ENCODE measurements at regions not wholly inside any gene's neighbourhood (a gene's known extent, or its start where the extent isn't known, plus 50 kb on each side); places are given as distances from the start of the nearest gene placed in this dataset.

GRCh38 chr2:200013906-200014305, 58.5 kb downstream of the MAIP1 start:
- Histone ChIP-seq H3K9me3 (ENCODE audit: control insufficient read depth in 2 of 2, insufficient read depth in 1 of 2, low read length in 1 of 2) (no peaks in the 10 kb centered on the region), H3K36me3 (ENCODE audit: control insufficient read depth in 2 of 2, insufficient read depth in 2 of 2, low read length in 1 of 2) (no peaks in the 10 kb centered on the region), H3K27me3 (ENCODE audit: control insufficient read depth in 2 of 2, insufficient read depth in 1 of 2, low read length in 1 of 2) (no peaks in the 10 kb centered on the region), H3K4me1 (ENCODE audit: control insufficient read depth in 2 of 2, insufficient read depth in 2 of 2, low read length in 2 of 2) (no peaks in the 10 kb centered on the region), H3K27ac (ENCODE audit: low read depth in 1 of 2, low read length in 1 of 2) (no peak overlapping the region), H3K4me3 (ENCODE audit: low read length in 2 of 2) (no peak overlapping the region)
- DNase-seq (ENCODE audit: low read depth in 6 of 9, low spot score in 9 of 9): no peak
- 94% methylated on average over 3 of the region's 3 CpGs for WGBS

- DNase-seq (ENCODE audit: low read depth in 6 of 9, low spot score in 9 of 9): no peak
- no peaks in the 10 kb centered on the region for H3K9me3 ChIP-seq (ENCODE audit: control insufficient read depth in 2 of 2, insufficient read depth in 1 of 2, low read length in 1 of 2)
- H3K27ac ChIP-seq (ENCODE audit: low read depth in 1 of 2, low read length in 1 of 2): no peak overlapping the region
- no peaks in the 10 kb centered on the region for H3K36me3 ChIP-seq (ENCODE audit: control insufficient read depth in 2 of 2, insufficient read depth in 2 of 2, low read length in 1 of 2)
- H3K27me3 ChIP-seq (ENCODE audit: control insufficient read depth in 2 of 2, insufficient read depth in 1 of 2, low read length in 1 of 2): no peaks in the 10 kb centered on the region
- H3K4me3 ChIP-seq (ENCODE audit: low read length in 2 of 2): no peak overlapping the region
- WGBS: 89% methylated on average over 5 of the region's 5 CpGs
- no peaks in the 10 kb centered on the region for H3K4me1 ChIP-seq (ENCODE audit: control insufficient read depth in 2 of 2, insufficient read depth in 2 of 2, low read length in 2 of 2)
Measured at GRCh38 chr2:200021449-200022114, 66.2 kb downstream of the MAIP1 start.

- no peaks in the 10 kb centered on the region for H3K9me3 ChIP-seq (ENCODE audit: control insufficient read depth in 2 of 2, insufficient read depth in 1 of 2, low read length in 1 of 2)
- no peaks in the 10 kb centered on the region for H3K27me3 ChIP-seq (ENCODE audit: control insufficient read depth in 2 of 2, insufficient read depth in 1 of 2, low read length in 1 of 2)
- 96% methylated on average over 2 of the region's 2 CpGs for WGBS
- no peaks in the 10 kb centered on the region for H3K4me1 ChIP-seq (ENCODE audit: control insufficient read depth in 2 of 2, insufficient read depth in 2 of 2, low read length in 2 of 2)
- no peak overlapping the region for H3K27ac ChIP-seq (ENCODE audit: low read depth in 1 of 2, low read length in 1 of 2)
- no peaks in the 10 kb centered on the region for H3K36me3 ChIP-seq (ENCODE audit: control insufficient read depth in 2 of 2, insufficient read depth in 2 of 2, low read length in 1 of 2)
- H3K4me3 ChIP-seq (ENCODE audit: low read length in 2 of 2): no peak overlapping the region
- DNase-seq (ENCODE audit: low read depth in 6 of 9, low spot score in 9 of 9): no peak
Measured at GRCh38 chr2:200022511-200022910, 67.1 kb downstream of the MAIP1 start.

GRCh38 chr2:200023570-200023969, 68.2 kb downstream of the MAIP1 start:
- no peaks in the 10 kb centered on the region for H3K27me3 ChIP-seq (ENCODE audit: control insufficient read depth in 2 of 2, insufficient read depth in 1 of 2, low read length in 1 of 2)
- no peaks in the 10 kb centered on the region for H3K36me3 ChIP-seq (ENCODE audit: control insufficient read depth in 2 of 2, insufficient read depth in 2 of 2, low read length in 1 of 2)
- H3K4me3 ChIP-seq (ENCODE audit: low read length in 2 of 2): no peak overlapping the region
- no peak for DNase-seq (ENCODE audit: low read depth in 6 of 9, low spot score in 9 of 9)
- H3K27ac ChIP-seq (ENCODE audit: low read depth in 1 of 2, low read length in 1 of 2): no peak overlapping the region
- no peaks in the 10 kb centered on the region for H3K9me3 ChIP-seq (ENCODE audit: control insufficient read depth in 2 of 2, insufficient read depth in 1 of 2, low read length in 1 of 2)
- 98% methylated on average over 1 of the region's 1 CpG for WGBS
- no peaks in the 10 kb centered on the region for H3K4me1 ChIP-seq (ENCODE audit: control insufficient read depth in 2 of 2, insufficient read depth in 2 of 2, low read length in 2 of 2)

- no peak overlapping the region for H3K4me3 ChIP-seq (ENCODE audit: low read length in 2 of 2)
- H3K36me3 ChIP-seq (ENCODE audit: control insufficient read depth in 2 of 2, insufficient read depth in 2 of 2, low read length in 1 of 2): no peaks in the 10 kb centered on the region
- DNase-seq (ENCODE audit: low read depth in 6 of 9, low spot score in 9 of 9): no peak
- H3K27me3 ChIP-seq (ENCODE audit: control insufficient read depth in 2 of 2, insufficient read depth in 1 of 2, low read length in 1 of 2): no peaks in the 10 kb centered on the region
- no peak overlapping the region for H3K27ac ChIP-seq (ENCODE audit: low read depth in 1 of 2, low read length in 1 of 2)
- WGBS: 90% methylated on average over 2 of the region's 2 CpGs
- no peaks in the 10 kb centered on the region for H3K4me1 ChIP-seq (ENCODE audit: control insufficient read depth in 2 of 2, insufficient read depth in 2 of 2, low read length in 2 of 2)
- H3K9me3 ChIP-seq (ENCODE audit: control insufficient read depth in 2 of 2, insufficient read depth in 1 of 2, low read length in 1 of 2): no peaks in the 10 kb centered on the region
Measured at GRCh38 chr2:200025717-200026116, 70.3 kb downstream of the MAIP1 start.

GRCh38 chr2:200026332-200027230, 71.2 kb downstream of the MAIP1 start:
- WGBS: 95% methylated on average over 7 of the region's 7 CpGs

GRCh38 chr2:200028998-200029397, 73.6 kb downstream of the MAIP1 start:
- H3K36me3 ChIP-seq (ENCODE audit: control insufficient read depth in 2 of 2, insufficient read depth in 2 of 2, low read length in 1 of 2): no peaks in the 10 kb centered on the region
- 89% methylated on average over 1 of the region's 1 CpG for WGBS
- no peak overlapping the region for H3K4me3 ChIP-seq (ENCODE audit: low read length in 2 of 2)

More at GRCh38 chr2:200026332-200027230, 71.2 kb downstream of the MAIP1 start:
- H3K27me3 ChIP-seq (ENCODE audit: control insufficient read depth in 2 of 2, insufficient read depth in 1 of 2, low read length in 1 of 2): no peaks in the 10 kb centered on the region
- no peak for DNase-seq (ENCODE audit: low read depth in 6 of 9, low spot score in 9 of 9)
- H3K27ac ChIP-seq (ENCODE audit: low read depth in 1 of 2, low read length in 1 of 2): no peak overlapping the region
- no peaks in the 10 kb centered on the region for H3K9me3 ChIP-seq (ENCODE audit: control insufficient read depth in 2 of 2, insufficient read depth in 1 of 2, low read length in 1 of 2)
- H3K4me3 ChIP-seq (ENCODE audit: low read length in 2 of 2): no peak overlapping the region
- no peaks in the 10 kb centered on the region for H3K4me1 ChIP-seq (ENCODE audit: control insufficient read depth in 2 of 2, insufficient read depth in 2 of 2, low read length in 2 of 2)
- H3K36me3 ChIP-seq (ENCODE audit: control insufficient read depth in 2 of 2, insufficient read depth in 2 of 2, low read length in 1 of 2): no peaks in the 10 kb centered on the region

GRCh38 chr2:200032895-200033294, 77.5 kb downstream of the MAIP1 start:
- no peak overlapping the region for H3K4me3 ChIP-seq (ENCODE audit: low read length in 2 of 2)
- no peaks in the 10 kb centered on the region for H3K27me3 ChIP-seq (ENCODE audit: control insufficient read depth in 2 of 2, insufficient read depth in 1 of 2, low read length in 1 of 2)
- DNase-seq (ENCODE audit: low read depth in 6 of 9, low spot score in 9 of 9): no peak
- H3K36me3 ChIP-seq (ENCODE audit: control insufficient read depth in 2 of 2, insufficient read depth in 2 of 2, low read length in 1 of 2): no peaks in the 10 kb centered on the region
- no peak overlapping the region for H3K27ac ChIP-seq (ENCODE audit: low read depth in 1 of 2, low read length in 1 of 2)
- H3K4me1 ChIP-seq (ENCODE audit: control insufficient read depth in 2 of 2, insufficient read depth in 2 of 2, low read length in 2 of 2): no peaks in the 10 kb centered on the region
- H3K9me3 ChIP-seq (ENCODE audit: control insufficient read depth in 2 of 2, insufficient read depth in 1 of 2, low read length in 1 of 2): no peaks in the 10 kb centered on the region
- WGBS: 100% methylated on average over 1 of the region's 1 CpG

More at GRCh38 chr2:200028998-200029397, 73.6 kb downstream of the MAIP1 start:
- Histone ChIP-seq H3K27me3 (ENCODE audit: control insufficient read depth in 2 of 2, insufficient read depth in 1 of 2, low read length in 1 of 2) (no peaks in the 10 kb centered on the region), H3K4me1 (ENCODE audit: control insufficient read depth in 2 of 2, insufficient read depth in 2 of 2, low read length in 2 of 2) (no peaks in the 10 kb centered on the region), H3K9me3 (ENCODE audit: control insufficient read depth in 2 of 2, insufficient read depth in 1 of 2, low read length in 1 of 2) (no peaks in the 10 kb centered on the region), H3K27ac (ENCODE audit: low read depth in 1 of 2, low read length in 1 of 2) (no peak overlapping the region)
- DNase-seq (ENCODE audit: low read depth in 6 of 9, low spot score in 9 of 9): no peak

GRCh38 chr2:200033929-200034328, 78.5 kb downstream of the MAIP1 start:
- Histone ChIP-seq H3K4me3 (ENCODE audit: low read length in 2 of 2) (no peak overlapping the region), H3K9me3 (ENCODE audit: control insufficient read depth in 2 of 2, insufficient read depth in 1 of 2, low read length in 1 of 2) (no peaks in the 10 kb centered on the region), H3K36me3 (ENCODE audit: control insufficient read depth in 2 of 2, insufficient read depth in 2 of 2, low read length in 1 of 2) (no peaks in the 10 kb centered on the region), H3K27me3 (ENCODE audit: control insufficient read depth in 2 of 2, insufficient read depth in 1 of 2, low read length in 1 of 2) (no peaks in the 10 kb centered on the region), H3K4me1 (ENCODE audit: control insufficient read depth in 2 of 2, insufficient read depth in 2 of 2, low read length in 2 of 2) (no peaks in the 10 kb centered on the region), H3K27ac (ENCODE audit: low read depth in 1 of 2, low read length in 1 of 2) (no peak overlapping the region)
- WGBS: 93% methylated on average over 3 of the region's 3 CpGs
- no peak for DNase-seq (ENCODE audit: low read depth in 6 of 9, low spot score in 9 of 9)

Measured in thymus (tissue), 11 donors.